ENCODE measurements at regions not wholly inside any gene's neighbourhood (a gene's known extent, or its start where the extent isn't known, plus 50 kb on each side); places are given as distances from the start of the nearest gene placed in this dataset.

DNA sequence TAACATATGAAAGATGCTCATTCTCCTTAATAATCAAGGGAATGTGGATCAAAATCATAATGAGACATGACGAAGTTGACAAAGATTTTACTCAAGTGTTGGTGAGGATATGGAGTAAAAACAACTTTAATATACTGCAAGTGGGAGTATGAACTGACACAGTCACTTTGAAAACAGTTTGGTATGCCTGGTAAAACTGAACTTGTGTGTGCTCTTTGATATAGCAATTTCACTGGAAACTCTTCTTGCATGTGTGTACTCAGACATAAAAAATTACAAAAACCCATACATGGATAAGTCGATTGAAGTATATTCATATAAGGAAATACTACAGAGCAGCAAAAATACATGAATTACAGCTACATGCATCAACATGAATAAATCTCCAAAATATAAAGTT is 182.5 kb downstream of the NFKBIZ start:
- POLR2A ChIA-PET (ENCODE audit: low non-redundant PET), result no interaction called here
- TF ChIP-seq EZH2 (IDR thresholded peaks at IDR 0.05; ENCODE audit: borderline replicate concordance, low read depth, low read length, poor library complexity, severe bottlenecking), result no peak
- TF ChIP-seq, protein P1, sequence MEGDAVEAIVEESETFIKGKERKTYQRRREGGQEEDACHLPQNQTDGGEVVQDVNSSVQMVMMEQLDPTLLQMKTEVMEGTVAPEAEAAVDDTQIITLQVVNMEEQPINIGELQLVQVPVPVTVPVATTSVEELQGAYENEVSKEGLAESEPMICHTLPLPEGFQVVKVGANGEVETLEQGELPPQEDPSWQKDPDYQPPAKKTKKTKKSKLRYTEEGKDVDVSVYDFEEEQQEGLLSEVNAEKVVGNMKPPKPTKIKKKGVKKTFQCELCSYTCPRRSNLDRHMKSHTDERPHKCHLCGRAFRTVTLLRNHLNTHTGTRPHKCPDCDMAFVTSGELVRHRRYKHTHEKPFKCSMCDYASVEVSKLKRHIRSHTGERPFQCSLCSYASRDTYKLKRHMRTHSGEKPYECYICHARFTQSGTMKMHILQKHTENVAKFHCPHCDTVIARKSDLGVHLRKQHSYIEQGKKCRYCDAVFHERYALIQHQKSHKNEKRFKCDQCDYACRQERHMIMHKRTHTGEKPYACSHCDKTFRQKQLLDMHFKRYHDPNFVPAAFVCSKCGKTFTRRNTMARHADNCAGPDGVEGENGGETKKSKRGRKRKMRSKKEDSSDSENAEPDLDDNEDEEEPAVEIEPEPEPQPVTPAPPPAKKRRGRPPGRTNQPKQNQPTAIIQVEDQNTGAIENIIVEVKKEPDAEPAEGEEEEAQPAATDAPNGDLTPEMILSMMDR (conservative IDR thresholded peaks at IDR 0.05; ENCODE audit: low read depth, low read length), result no peak
- peaks cover 9% of the 10 kb centered on the region for H3K4me1 ChIP-seq (ENCODE audit: insufficient read depth, low read length, poor library complexity, severe bottlenecking)
- H3K27ac ChIP-seq (ENCODE audit: low read depth, low read length, poor library complexity, severe bottlenecking), result no peak overlapping the region
- CTCF ChIA-PET, result no interaction called here
- H3K27me3 ChIP-seq (replicated peaks; ENCODE audit: insufficient read depth, low read depth, low read length, poor library complexity), result no peaks in the 10 kb centered on the region
- H3K9me3 ChIP-seq (ENCODE audit: low read depth, low read length, poor library complexity, severe bottlenecking), result no peaks in the 10 kb centered on the region
- BruUV-seq (replicated peaks), result no TSS peak
- intact Hi-C loops (cut with micrococcal nuclease; ENCODE audit: unreplicated experiment), result loop anchor here (10.0 kb wide), 1 partner anchor 153 kb away; no protein-coding TSS in a partner anchor
- H3K36me3 ChIP-seq (ENCODE audit: insufficient read depth, low read length, poor library complexity, severe bottlenecking), result no peaks in the 10 kb centered on the region
- no peak for DNase-seq (ENCODE audit: low spot score)
- no peak overlapping the region for H3K4me3 ChIP-seq (ENCODE audit: low read depth, low read length, poor library complexity, severe bottlenecking)

DNA sequence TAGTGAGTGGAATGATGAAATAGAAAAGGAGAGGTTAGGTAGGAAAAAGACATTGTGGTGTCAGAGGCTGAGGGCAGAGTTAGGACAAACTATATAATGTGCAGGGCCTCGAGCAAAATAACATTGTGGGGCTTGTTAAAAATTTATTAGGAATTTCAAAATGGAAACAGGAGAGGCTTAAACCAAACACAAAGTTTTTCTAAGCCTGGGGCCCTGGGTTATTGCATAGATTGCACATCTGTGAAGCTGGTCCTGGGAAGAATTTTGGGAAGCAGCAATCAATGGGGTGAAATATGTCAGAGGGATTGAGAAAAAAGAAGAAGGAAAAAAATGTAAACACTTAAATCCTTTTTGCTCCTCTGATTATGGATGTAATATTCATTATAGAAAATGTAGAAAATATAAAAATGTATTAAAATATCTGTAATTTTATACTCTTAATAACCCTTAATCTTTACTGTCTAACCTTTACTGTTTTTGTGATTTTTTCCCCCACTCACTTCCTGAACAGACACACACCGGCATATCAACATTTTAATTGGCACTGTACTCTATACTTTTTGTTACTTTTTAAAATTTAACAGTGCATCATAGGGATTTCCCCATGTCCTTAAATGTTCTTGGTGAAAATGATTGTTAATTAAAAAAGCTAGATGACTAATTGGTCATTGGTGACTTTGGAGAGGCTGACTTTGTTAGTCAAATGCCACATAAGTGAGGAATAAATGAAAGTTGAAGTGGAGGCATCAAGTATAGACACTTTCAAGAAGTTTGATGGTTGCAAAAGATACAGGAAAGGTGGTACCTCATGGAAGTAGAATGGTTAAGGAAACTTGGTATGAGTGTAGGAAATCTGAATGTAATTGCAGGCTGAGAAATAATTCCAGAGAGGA is 183.4 kb downstream of the NFKBIZ start:
- Histone ChIP-seq H3K27ac (ENCODE audit: low read depth, low read length, poor library complexity, severe bottlenecking) (no peak overlapping the region), H3K4me1 (ENCODE audit: insufficient read depth, low read length, poor library complexity, severe bottlenecking) (peaks cover 9% of the 10 kb centered on the region), H3K9me3 (ENCODE audit: low read depth, low read length, poor library complexity, severe bottlenecking) (no peaks in the 10 kb centered on the region), H3K4me3 (ENCODE audit: low read depth, low read length, poor library complexity, severe bottlenecking) (no peak overlapping the region), H3K27me3 (replicated peaks; ENCODE audit: insufficient read depth, low read depth, low read length, poor library complexity) (no peaks in the 10 kb centered on the region), H3K36me3 (ENCODE audit: insufficient read depth, low read length, poor library complexity, severe bottlenecking) (no peaks in the 10 kb centered on the region)
- no peak for DNase-seq (ENCODE audit: low spot score)
- intact Hi-C loops (cut with micrococcal nuclease; ENCODE audit: unreplicated experiment), result loop anchor here (10.0 kb wide), 1 partner anchor 152 kb away; no protein-coding TSS in a partner anchor
- ChIA-PET POLR2A (ENCODE audit: low non-redundant PET) (no interaction called here), CTCF (no interaction called here)
- no TSS peak for BruUV-seq (replicated peaks)
- TF ChIP-seq, protein P1 (conservative IDR thresholded peaks at IDR 0.05; ENCODE audit: low read depth, low read length), result no peak
- TF ChIP-seq EZH2 (IDR thresholded peaks at IDR 0.05; ENCODE audit: borderline replicate concordance, low read depth, low read length, poor library complexity, severe bottlenecking), result no peak

DNA sequence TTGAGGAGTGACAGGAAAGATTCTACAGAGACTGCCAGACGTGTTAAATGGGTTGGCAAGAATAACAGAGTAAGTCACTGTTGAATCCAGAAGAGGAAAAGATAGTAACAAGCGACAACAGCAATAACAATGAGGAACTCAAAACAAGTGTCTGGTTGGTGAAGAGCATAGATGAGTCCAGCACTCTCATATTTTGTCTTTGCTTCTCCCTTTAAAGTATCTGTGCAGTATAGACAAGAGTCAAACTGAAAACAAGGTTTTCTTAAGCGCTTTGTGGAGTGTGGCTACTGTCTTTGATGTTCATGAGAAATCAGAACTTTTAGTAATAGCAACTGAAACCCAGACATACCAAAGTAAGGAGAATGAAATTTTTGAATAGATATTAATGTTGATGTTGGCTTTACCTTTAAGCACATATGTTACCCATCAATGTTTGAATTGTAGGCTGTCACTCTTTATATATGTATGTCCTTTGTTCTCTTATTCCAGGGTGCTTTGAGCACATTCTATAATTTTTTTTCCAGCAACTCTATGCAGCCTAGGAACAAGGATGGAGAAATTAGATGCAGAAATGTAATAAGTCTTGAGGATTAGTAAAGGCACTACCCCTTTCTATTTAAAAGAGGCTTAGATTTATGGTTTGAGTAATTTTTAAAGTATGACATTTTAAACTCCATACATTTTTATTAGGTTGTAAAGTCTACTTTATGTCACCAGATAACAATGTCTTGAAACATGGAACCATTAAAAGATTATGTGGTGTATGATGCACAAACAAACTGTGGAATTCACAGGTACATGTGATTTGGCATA is 185.5 kb downstream of the NFKBIZ start:
- intact Hi-C loops (cut with micrococcal nuclease; ENCODE audit: unreplicated experiment), result loop anchor here (5.0 to 10.0 kb wide), 2 partner anchors 150 to 208 kb away; no protein-coding TSS in a partner anchor
- TF ChIP-seq, protein P1 (conservative IDR thresholded peaks at IDR 0.05; ENCODE audit: low read depth, low read length), result no peak
- no peak for TF ChIP-seq EZH2 (IDR thresholded peaks at IDR 0.05; ENCODE audit: borderline replicate concordance, low read depth, low read length, poor library complexity, severe bottlenecking)
- Histone ChIP-seq H3K4me1 (ENCODE audit: insufficient read depth, low read length, poor library complexity, severe bottlenecking) (peaks cover 17% of the 10 kb centered on the region), H3K9me3 (ENCODE audit: low read depth, low read length, poor library complexity, severe bottlenecking) (peaks cover 4% of the 10 kb centered on the region), H3K36me3 (ENCODE audit: insufficient read depth, low read length, poor library complexity, severe bottlenecking) (no peaks in the 10 kb centered on the region), H3K27me3 (replicated peaks; ENCODE audit: insufficient read depth, low read depth, low read length, poor library complexity) (no peaks in the 10 kb centered on the region), H3K27ac (ENCODE audit: low read depth, low read length, poor library complexity, severe bottlenecking) (no peak overlapping the region), H3K4me3 (ENCODE audit: low read depth, low read length, poor library complexity, severe bottlenecking) (no peak overlapping the region)
- CTCF ChIA-PET, result no interaction called here
- DNase-seq (ENCODE audit: low spot score), result no peak
- POLR2A ChIA-PET (ENCODE audit: low non-redundant PET), result no interaction called here
- no TSS peak for BruUV-seq (replicated peaks)

Measured in A673 (cell line).